NB4 (cell line): ENCODE measurements at regions not wholly inside any gene's neighbourhood (a gene's known extent, or its start where the extent isn't known, plus 50 kb on each side); places are given as distances from the start of the nearest gene placed in this dataset.

Experiments used
- DNase-seq: peaks from one replicate; pipeline ENCODE4 v3.0.0; 2010; ENCODE audit warnings: low read depth
- H3K4me3 ChIP-seq: one replicate; pipeline ENCODE4 v1.5.1; 2011; ENCODE audit warnings: mild to moderate bottlenecking, low read depth, low read length, moderate library complexity
- CTCF ChIP-seq: IDR thresholded peaks from one replicate; pipeline ENCODE4 v1.5.1; 2012; ENCODE audit warnings: low read depth, low read length
- MYC ChIP-seq: IDR thresholded peaks from 2 replicates; pipeline ENCODE4 v1.6.1; 2011; ENCODE audit warnings: low read depth, low read length
- POLR2A ChIP-seq: IDR thresholded peaks from 2 replicates; pipeline ENCODE4 v1.6.1; 2011; ENCODE audit warnings: mild to moderate bottlenecking; ENCODE audit not compliant: insufficient read length; ENCODE audit errors: extremely low read depth
- TF ChIP-seq, protein P1 (sequence below): IDR thresholded peaks from 2 replicates; pipeline ENCODE4 v1.6.1; 2011; ENCODE audit warnings: low read depth, low read length

DNA sequence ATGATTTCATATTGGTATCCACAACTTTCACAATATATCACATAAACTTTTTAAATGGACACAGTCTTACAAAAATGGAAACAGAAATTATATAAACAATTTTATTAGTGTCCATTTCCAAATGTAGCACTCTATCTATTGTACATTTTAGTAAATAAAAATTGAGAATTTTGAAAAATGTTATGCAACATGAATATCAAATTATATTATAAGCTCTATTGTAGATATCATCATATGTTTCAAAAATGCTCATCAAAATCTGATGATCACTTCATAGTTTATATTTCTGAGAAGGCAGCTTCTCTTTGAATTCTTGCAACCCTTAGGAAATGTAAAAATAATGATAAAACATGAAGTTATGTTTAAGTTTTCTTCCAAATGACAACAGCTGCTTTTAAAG, 1928.6 kb downstream of the PCDH9 start:
- DNase-seq, result no peak
- H3K4me3 ChIP-seq, result no peak overlapping the region
- TF ChIP-seq CTCF (no peak), POLR2A (no peak), MYC (no peak)
- TF ChIP-seq, protein P1, sequence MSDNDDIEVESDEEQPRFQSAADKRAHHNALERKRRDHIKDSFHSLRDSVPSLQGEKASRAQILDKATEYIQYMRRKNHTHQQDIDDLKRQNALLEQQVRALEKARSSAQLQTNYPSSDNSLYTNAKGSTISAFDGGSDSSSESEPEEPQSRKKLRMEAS, result no peak

- DNase-seq, result no peak
- H3K4me3 ChIP-seq, result no peak overlapping the region
- TF ChIP-seq MYC (no peak), CTCF (no peak)
- TF ChIP-seq, protein P1, result no peak
Observed at GRCh38 chr13:65300220-65300619, 1929.9 kb downstream of the PCDH9 start.

DNA sequence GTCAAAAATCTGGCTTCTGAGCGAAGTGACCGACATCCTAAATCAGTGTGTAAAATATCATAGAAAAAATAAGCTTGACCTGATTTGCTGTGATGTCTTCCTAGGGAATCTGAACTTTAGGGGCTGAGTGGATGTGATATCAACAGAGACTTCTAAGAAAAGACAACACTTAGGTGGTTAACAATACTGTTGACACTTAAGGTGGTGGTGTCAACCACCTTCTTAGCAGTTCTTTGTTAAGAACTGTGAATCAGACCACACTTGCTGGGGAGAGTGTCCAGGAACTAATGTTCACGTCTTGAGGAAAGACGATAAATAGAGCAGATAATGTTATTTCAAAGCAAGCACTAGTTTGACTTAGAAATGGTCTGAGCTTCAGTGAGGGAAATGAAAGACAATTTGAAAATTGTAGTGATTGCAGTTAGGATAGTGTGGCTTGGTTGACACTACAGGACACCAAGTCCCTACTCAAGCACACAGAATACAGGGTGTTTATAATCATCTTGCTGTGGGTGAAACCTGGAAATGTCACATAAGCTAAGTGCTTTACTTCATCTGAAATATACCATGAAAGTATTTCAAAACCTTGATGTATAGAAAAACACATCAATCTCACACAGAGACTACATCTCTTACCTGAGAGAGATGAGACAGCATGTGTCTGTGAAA, 1936.5 kb downstream of the PCDH9 start:
- H3K4me3 ChIP-seq, result no peak overlapping the region
- TF ChIP-seq MYC (no peak), POLR2A (no peak)
- TF ChIP-seq, protein P1, result no peak
- no peak for DNase-seq

DNA sequence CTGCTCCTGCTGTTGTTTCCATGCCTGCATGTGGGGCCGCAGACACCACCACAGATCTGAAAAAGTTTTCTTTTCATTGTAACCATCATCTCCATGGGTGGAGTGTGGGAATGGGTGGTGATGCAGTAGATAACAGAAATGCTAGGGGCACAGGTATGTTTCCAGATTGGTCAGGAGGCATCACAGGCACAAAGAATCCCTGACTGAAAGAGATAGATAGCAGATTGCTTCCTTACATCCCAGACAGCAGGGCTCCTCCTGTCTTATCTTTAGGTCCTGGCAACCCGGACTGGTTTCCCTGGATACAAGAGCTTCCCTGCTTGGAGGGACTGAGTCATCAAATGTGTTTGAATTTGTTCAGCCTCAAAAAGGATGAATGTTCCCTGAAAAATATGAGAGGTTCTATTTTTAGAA, 1937.6 kb downstream of the PCDH9 start:
- no peak for DNase-seq
- TF ChIP-seq, protein P1, result no peak
- TF ChIP-seq CTCF, result no peak
- no peak for TF ChIP-seq POLR2A
- TF ChIP-seq MYC, result no peak
- H3K4me3 ChIP-seq, result no peak overlapping the region

- DNase-seq, result no peak
- TF ChIP-seq CTCF (no peak), POLR2A (no peak), MYC (no peak)
- TF ChIP-seq, protein P1, result no peak
- H3K4me3 ChIP-seq, result no peak overlapping the region
Observed at GRCh38 chr13:65287405-65287804, 1942.7 kb downstream of the PCDH9 start.

- no peak for DNase-seq
- TF ChIP-seq MYC (no peak), CTCF (no peak), POLR2A (no peak)
- TF ChIP-seq, protein P1, result no peak
- no peak overlapping the region for H3K4me3 ChIP-seq
Observed at GRCh38 chr13:65275838-65276630, 1954.1 kb downstream of the PCDH9 start.
